Gastrocnemius medialis (tissue), 4 donors: ENCODE measurements at regions not wholly inside any gene's neighbourhood (a gene's known extent, or its start where the extent isn't known, plus 50 kb on each side); places are given as distances from the start of the nearest gene placed in this dataset.

Source experiments
- CTCF ChIP-seq, 5 experiments: fragments of 450-650 bp in 3 of 5; fragments of 200-600 bp in 2 of 5; sonication (generic) in 2 of 5; IDR thresholded peaks in 4 of 5; conservative IDR thresholded peaks in 1 of 5; 1 replicate in 4 of 5; 2 replicates in 1 of 5; pipeline ENCODE4 v1.5.1; 2016 to 2019; ENCODE audit warnings: antibody characterized with exemption in 5 of 5, mild to moderate bottlenecking in 3 of 5, moderate library complexity in 3 of 5
- POLR2A ChIP-seq, 2 donors: fragments of 450-650 bp; IDR thresholded peaks; one replicate each; pipeline ENCODE4 v1.6.1; 2017; ENCODE audit warnings: antibody characterized with exemption in 2 of 2, mild to moderate bottlenecking in 2 of 2, moderate library complexity in 2 of 2

- TF ChIP-seq CTCF (IDR thresholded peaks at IDR 0.05 in 4 of 5, conservative IDR thresholded peaks at IDR 0.05 in 1 of 5): no peak
- no peak for TF ChIP-seq POLR2A (IDR thresholded peaks at IDR 0.05)
These were observed 138.6 kb upstream of the NDUFV2 start for GRCh38 chr18:8963876-8964275.
